SK-N-SH (cell line): ENCODE measurements at regions not wholly inside any gene's neighbourhood (a gene's known extent, or its start where the extent isn't known, plus 50 kb on each side); places are given as distances from the start of the nearest gene placed in this dataset.
A peak's percentile ranks its signal among the peaks of the same experiment; 100 is the strongest.

ENCODE experiments used
- CTCF ChIA-PET: fragments of 300-600, 350-600 bp; formaldehyde crosslinking; extraction: SDS; loops from one replicate; lab custom pipeline; 2021; lab: Yijun Ruan, JAX
- POLR2A ChIA-PET: fragments of 350-600 bp; sonication (Branson Sonifier 250); formaldehyde crosslinking; extraction: SDS; loops from one replicate; lab custom pipeline; 2020; ENCODE audit warnings: antibody characterized with exemption, inconsistent platforms; lab: Yijun Ruan, JAX
- DNase-seq: peaks from one replicate; pipeline ENCODE4 v3.0.0; 2012
- H2AFZ ChIP-seq: fragments of 200-600 bp; sonication (generic); 2 replicates; pipeline ENCODE4 v1.8.1; 2016; ENCODE audit warnings: antibody characterized with exemption, mild to moderate bottlenecking, low read depth
- H3F3A ChIP-seq: fragments of 200-600 bp; sonication (generic); replicated peaks from 2 replicates; pipeline ENCODE3; 2016; ENCODE audit warnings: antibody characterized with exemption, mild to moderate bottlenecking; ENCODE audit not compliant: insufficient read depth
- H3K27ac ChIP-seq, 2 experiments: fragments of 200-500 bp in 1 of 2; fragments of 200-600 bp in 1 of 2; sonication (Bioruptor generic) in 1 of 2; sonication (generic), shearing (Covaris generic) in 1 of 2; 2 replicates each; pipeline versions ENCODE4 v1.5.1 to v1.6.1; 2014 to 2016; ENCODE audit warnings: low read depth in 2 of 2, inconsistent platforms in 1 of 2, low read length in 1 of 2, mild to moderate bottlenecking in 1 of 2, mixed read lengths in 1 of 2
- H3K27me3 ChIP-seq: fragments of 200-600 bp; sonication (generic), shearing (Covaris generic); 2 replicates; pipeline ENCODE4 v1.6.1; 2016; ENCODE audit warnings: mixed run types; ENCODE audit not compliant: insufficient read depth
- H3K36me3 ChIP-seq, 2 experiments: fragments of 200-500 bp in 1 of 2; fragments of 200-600 bp in 1 of 2; sonication (Bioruptor generic) in 1 of 2; sonication (generic) in 1 of 2; replicated peaks in 1 of 2; 2 replicates each; pipeline versions ENCODE3 to v1.5.1; 2014 to 2016; ENCODE audit warnings: low read length in 1 of 2, mild to moderate bottlenecking in 1 of 2; ENCODE audit not compliant: insufficient read depth in 2 of 2, control insufficient read depth in 1 of 2
- H3K4me1 ChIP-seq, 2 experiments: fragments of 200-500 bp in 1 of 2; fragments of 200-600 bp in 1 of 2; sonication (Bioruptor generic) in 1 of 2; sonication (generic), shearing (Covaris generic) in 1 of 2; 2 replicates each; pipeline versions ENCODE4 v1.5.1 to v1.6.1; 2014 to 2016; ENCODE audit warnings: low read depth in 1 of 2, low read length in 1 of 2, mixed run types in 1 of 2; ENCODE audit not compliant: insufficient read depth in 2 of 2, control insufficient read depth in 1 of 2
- H3K4me2 ChIP-seq: fragments of 200-600 bp; sonication (generic), shearing (Covaris generic); 2 replicates; pipeline ENCODE4 v1.6.1; 2017; ENCODE audit warnings: mixed run types
- H3K4me3 ChIP-seq, 2 experiments: fragments of 200-500 bp in 1 of 2; fragments of 200-600 bp in 1 of 2; sonication (Bioruptor generic) in 1 of 2; sonication (generic), shearing (Covaris generic) in 1 of 2; 2 replicates each; pipeline versions ENCODE4 v1.5.1 to v1.8.1; 2014 to 2016; ENCODE audit warnings: low read depth in 2 of 2, inconsistent platforms in 1 of 2, low read length in 1 of 2, mild to moderate bottlenecking in 1 of 2, mixed read lengths in 1 of 2, moderate library complexity in 1 of 2
- H3K79me2 ChIP-seq: fragments of 200-600 bp; sonication (generic); 2 replicates; pipeline ENCODE4 v1.8.1; 2017; ENCODE audit warnings: mild to moderate bottlenecking; ENCODE audit not compliant: insufficient read depth
- H3K9ac ChIP-seq: fragments of 200-600 bp; sonication (generic); 2 replicates; pipeline ENCODE4 v1.6.1; 2017; ENCODE audit warnings: mixed run types
- H3K9me2 ChIP-seq: fragments of 200-600 bp; sonication (generic); 2 replicates; pipeline ENCODE4 v1.6.1; 2017; ENCODE audit warnings: mixed run types
- H3K9me3 ChIP-seq: fragments of 200-600 bp; sonication (generic); 2 replicates; pipeline ENCODE4 v1.6.1; 2017; ENCODE audit warnings: mixed run types, mild to moderate bottlenecking, moderate library complexity
- H4K20me1 ChIP-seq: fragments of 200-600 bp; sonication (generic); 2 replicates; pipeline ENCODE4 v1.6.1; 2017; ENCODE audit warnings: mild to moderate bottlenecking, mixed run types; ENCODE audit not compliant: insufficient read depth
- FOSL2 ChIP-seq: IDR thresholded peaks from 2 replicates; pipeline ENCODE4 v1.4.0; 2012; ENCODE audit warnings: low read depth, mild to moderate bottlenecking, moderate library complexity, borderline replicate concordance
- IRF3 ChIP-seq: fragments of 150-350 bp; IDR thresholded peaks from 2 replicates; pipeline ENCODE4 v1.6.1; 2016; ENCODE audit warnings: mild to moderate bottlenecking, low read depth, low read length
- NRF1 ChIP-seq: IDR thresholded peaks from 2 replicates; pipeline ENCODE4 v1.6.1; 2012; ENCODE audit warnings: low read depth, mild to moderate bottlenecking, low read length
- SIN3A ChIP-seq: IDR thresholded peaks from 2 replicates; pipeline ENCODE4 v1.6.1; 2012; ENCODE audit warnings: low read depth, mild to moderate bottlenecking, low read length, moderate library complexity, borderline replicate concordance
- SMC3 ChIP-seq: IDR thresholded peaks from 2 replicates; pipeline ENCODE4 v1.6.1; 2012; ENCODE audit warnings: low read depth, low read length, improper control_type of control experiment
- TCF12 ChIP-seq: IDR thresholded peaks from 2 replicates; pipeline ENCODE4 v1.4.0; 2012
- USF2 ChIP-seq: fragments of 150-350 bp; IDR thresholded peaks from 2 replicates; pipeline ENCODE4 v1.6.1; 2017; ENCODE audit warnings: antibody characterized with exemption, low read length, low read depth, borderline replicate concordance
- YY1 ChIP-seq: IDR thresholded peaks from 2 replicates; pipeline ENCODE4 v1.4.0; 2012; ENCODE audit warnings: low read depth, mild to moderate bottlenecking
- WGBS: methylation state at CpG from one replicate; pipeline ENCODE4 v1.1.6; 2017; ENCODE audit warnings: low lambda C conversion rate; 5-methylcytosine and 5-hydroxymethylcytosine counted together
- TF ChIP-seq, protein P1 (sequence below): IDR thresholded peaks from 2 replicates; pipeline ENCODE4 v1.4.0; 2012; ENCODE audit warnings: low read depth, borderline replicate concordance
- TF ChIP-seq, protein P2 (sequence below): IDR thresholded peaks from 2 replicates; pipeline ENCODE4; 2012

DNA sequence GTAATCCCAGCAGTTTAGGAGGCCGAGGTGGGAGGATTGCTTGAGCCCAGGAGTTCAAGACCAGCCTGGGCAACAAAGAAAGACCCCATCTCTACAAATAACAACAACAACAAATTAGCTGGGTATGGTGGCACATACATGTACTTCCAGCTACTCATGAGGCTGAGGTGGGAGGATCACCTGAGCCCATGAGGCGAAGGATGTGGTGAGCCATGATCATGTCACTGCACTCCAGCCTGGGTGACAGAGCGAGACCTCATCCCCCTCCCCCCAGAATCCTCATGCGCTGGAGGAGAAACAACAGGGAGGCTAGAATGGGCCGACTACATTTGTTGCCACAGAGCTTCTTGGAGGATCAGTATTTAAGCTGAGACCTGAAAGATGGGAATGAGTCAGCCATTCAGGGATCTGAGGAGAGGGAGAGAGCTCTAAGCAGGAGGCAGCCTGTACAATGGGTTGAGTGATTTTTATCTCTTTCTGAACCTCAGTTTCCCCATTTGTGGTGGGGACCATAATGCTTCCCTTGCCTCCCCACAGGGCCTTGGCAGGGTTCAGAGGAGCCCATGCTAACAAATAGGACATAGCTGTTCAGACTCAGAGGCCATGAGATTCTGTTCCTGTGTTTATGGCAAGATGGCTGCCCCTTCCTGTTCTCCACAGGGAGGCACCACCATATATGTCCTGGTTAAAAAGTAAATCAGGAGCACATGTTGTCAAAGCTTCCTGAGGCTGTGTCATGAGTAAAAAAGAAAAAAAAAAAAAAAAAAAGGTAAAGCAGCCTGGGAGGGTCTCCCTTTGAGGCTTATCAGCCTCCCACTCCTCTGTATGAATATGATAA is 131.4 kb upstream of the HAAO start:
- peaks cover 39 to 55% of the 10 kb centered on the region in 2 experiments for H3K4me1 ChIP-seq
- H3K9me3 ChIP-seq = no peaks in the 10 kb centered on the region
- no peak overlapping the region for H3K4me3 ChIP-seq
- H2AFZ ChIP-seq = peak overlapping the region; percentile 88
- TF ChIP-seq YY1 (peak; percentile 71; the same call in 1 of the 2 replicates), NRF1 (no peak)
- no peaks in the 10 kb centered on the region for H3K79me2 ChIP-seq
- peak overlapping the region; percentile 72 for H3K4me2 ChIP-seq
- H3K36me3 ChIP-seq = no peaks in the 10 kb centered on the region
- no peaks in the 10 kb centered on the region for H3K27me3 ChIP-seq
- ChIA-PET POLR2A (interaction anchor here (1.1 kb wide), 1 partner anchor 115 kb away, joined by 4 read pairs; no protein-coding TSS in a partner anchor), CTCF (interaction anchor here (0.6 to 3.2 kb wide), 8 partner anchors 13 to 1016 kb away, joined by 3 to 19 read pairs (median 4); no protein-coding TSS in a partner anchor)
- H3K9ac ChIP-seq = peak overlapping the region; percentile 65
- no peaks in the 10 kb centered on the region for H3K9me2 ChIP-seq
- H3F3A ChIP-seq = peaks cover 11% of the 10 kb centered on the region
- no peaks in the 10 kb centered on the region for H4K20me1 ChIP-seq
- H3K27ac ChIP-seq = peak overlapping the region; percentile 64 to 93; a peak in 3 of 4 replicates
- WGBS = 62% methylated on average over 5 of the region's 5 CpGs
- no peak for DNase-seq

DNA sequence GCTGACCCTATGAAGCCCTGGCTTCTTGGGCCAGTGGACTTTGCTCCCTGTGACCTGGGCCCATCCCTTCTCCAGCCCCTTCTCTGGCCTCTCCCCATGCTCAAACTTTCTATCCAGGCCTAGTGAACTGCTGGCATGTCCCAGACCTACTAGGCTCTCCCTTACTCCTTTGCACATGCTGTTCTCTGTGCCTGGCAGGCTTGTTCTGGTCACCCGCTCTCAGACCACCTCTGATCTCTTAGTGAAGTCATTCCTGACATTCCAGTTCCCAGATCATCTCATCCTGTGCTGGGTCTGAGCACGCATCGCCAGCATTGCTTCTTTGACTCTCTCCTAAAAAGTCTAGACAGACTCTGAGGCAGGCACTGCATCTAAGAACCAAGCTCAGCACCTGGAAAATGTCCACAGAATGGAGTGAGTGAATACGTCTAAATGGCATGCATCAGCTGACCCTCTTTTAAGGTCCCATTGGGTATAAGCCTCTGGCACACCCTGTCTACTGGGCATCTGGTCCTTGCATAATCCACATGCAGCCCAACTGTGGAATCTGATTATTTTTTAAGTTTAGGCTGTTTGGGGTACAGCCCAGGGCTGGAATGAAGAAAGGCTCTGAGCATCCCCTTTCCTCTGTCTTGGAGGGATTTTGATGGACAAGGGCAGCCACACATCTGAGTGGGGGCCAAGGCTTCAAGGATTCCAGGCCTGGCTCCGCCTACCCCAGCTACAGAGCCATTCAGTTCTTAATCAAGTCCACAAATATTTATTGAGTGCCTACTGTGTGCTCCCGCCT is 130.6 kb upstream of the HAAO start:
- 82% methylated on average over 6 of the region's 6 CpGs for WGBS
- no peak for DNase-seq
- Histone ChIP-seq H3K27ac (peak overlapping the region; percentile 7 to 93; a peak in 3 of 4 replicates), H3K27me3 (no peaks in the 10 kb centered on the region), H3F3A (peaks cover 11% of the 10 kb centered on the region), H3K4me2 (peak overlapping the region; percentile 13; the same call in 1 of the 2 replicates), H3K79me2 (no peaks in the 10 kb centered on the region), H3K9ac (no peak overlapping the region), H3K9me3 (no peaks in the 10 kb centered on the region), H3K36me3 (no peaks in the 10 kb centered on the region), H3K9me2 (no peaks in the 10 kb centered on the region), H3K4me1 (peaks cover 39 to 48% of the 10 kb centered on the region in 2 experiments), H3K4me3 (no peak overlapping the region), H4K20me1 (no peaks in the 10 kb centered on the region), H2AFZ (peak overlapping the region; percentile 4; the same call in 1 of the 2 replicates)
- ChIA-PET CTCF (interaction anchor here (0.6 to 3.2 kb wide), 8 partner anchors 12 to 1016 kb away, joined by 3 to 19 read pairs (median 4); no protein-coding TSS in a partner anchor), POLR2A (interaction anchor here (1.1 kb wide), 1 partner anchor 114 kb away, joined by 4 read pairs; no protein-coding TSS in a partner anchor)
- TF ChIP-seq FOSL2 (no peak), TCF12 (peak; percentile 71), SIN3A (no peak), SMC3 (no peak), USF2 (peak; percentile 41; the same call in 1 of the 2 replicates), IRF3 (no peak)
- TF ChIP-seq, protein P1, sequence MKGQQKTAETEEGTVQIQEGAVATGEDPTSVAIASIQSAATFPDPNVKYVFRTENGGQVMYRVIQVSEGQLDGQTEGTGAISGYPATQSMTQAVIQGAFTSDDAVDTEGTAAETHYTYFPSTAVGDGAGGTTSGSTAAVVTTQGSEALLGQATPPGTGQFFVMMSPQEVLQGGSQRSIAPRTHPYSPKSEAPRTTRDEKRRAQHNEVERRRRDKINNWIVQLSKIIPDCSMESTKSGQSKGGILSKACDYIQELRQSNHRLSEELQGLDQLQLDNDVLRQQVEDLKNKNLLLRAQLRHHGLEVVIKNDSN = peak; percentile 77; the same call in 1 of the 2 replicates
- TF ChIP-seq, protein P2, sequence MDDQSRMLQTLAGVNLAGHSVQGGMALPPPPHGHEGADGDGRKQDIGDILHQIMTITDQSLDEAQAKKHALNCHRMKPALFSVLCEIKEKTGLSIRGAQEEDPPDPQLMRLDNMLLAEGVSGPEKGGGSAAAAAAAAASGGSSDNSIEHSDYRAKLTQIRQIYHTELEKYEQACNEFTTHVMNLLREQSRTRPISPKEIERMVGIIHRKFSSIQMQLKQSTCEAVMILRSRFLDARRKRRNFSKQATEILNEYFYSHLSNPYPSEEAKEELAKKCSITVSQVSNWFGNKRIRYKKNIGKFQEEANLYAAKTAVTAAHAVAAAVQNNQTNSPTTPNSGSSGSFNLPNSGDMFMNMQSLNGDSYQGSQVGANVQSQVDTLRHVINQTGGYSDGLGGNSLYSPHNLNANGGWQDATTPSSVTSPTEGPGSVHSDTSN = peak; percentile 41; the same call in 1 of the 2 replicates
